GM12891 (cell line): ENCODE measurements at regions not wholly inside any gene's neighbourhood (a gene's known extent, or its start where the extent isn't known, plus 50 kb on each side); places are given as distances from the start of the nearest gene placed in this dataset.

Experiments used
- POLR2A ChIP-seq: IDR thresholded peaks from 2 replicates; pipeline ENCODE4 v1.6.1; 2011; ENCODE audit warnings: low read depth, low read length, control low read depth
- POLR2AphosphoS5 ChIP-seq: IDR thresholded peaks from 2 replicates; pipeline ENCODE4 v1.6.1; 2011; ENCODE audit warnings: low read depth, low read length, control low read depth
- POU2F2 ChIP-seq: IDR thresholded peaks from 2 replicates; pipeline ENCODE4 v1.6.1; 2011; ENCODE audit warnings: low read depth, mild to moderate bottlenecking, control low read depth, low read length, moderate library complexity
- SPI1 ChIP-seq: IDR thresholded peaks from 2 replicates; pipeline ENCODE4 v1.6.1; 2011; ENCODE audit warnings: low read depth, low read length, control low read depth
- TAF1 ChIP-seq: IDR thresholded peaks from 2 replicates; pipeline ENCODE4 v1.6.1; 2011; ENCODE audit warnings: low read depth, low read length, control low read depth

DNA sequence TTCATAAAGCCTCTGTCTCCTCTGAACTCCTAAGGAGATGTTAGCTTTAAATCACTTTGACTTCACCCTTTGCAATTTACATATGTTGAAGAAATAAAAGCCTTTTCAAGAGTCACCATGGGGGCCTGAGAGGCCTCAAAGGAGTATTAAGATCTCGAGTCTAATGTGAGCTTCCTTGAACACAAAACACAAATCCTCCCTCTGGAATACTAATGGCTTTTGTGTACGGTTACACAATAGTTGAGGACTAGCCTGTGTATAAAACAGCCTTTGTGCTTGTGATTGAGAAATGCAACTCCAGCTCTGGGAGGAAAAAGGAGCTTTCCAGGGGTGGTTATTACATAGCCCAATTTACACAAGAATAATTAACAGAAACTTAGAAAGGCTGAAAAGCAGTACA, 1140.2 kb downstream of the CDH11 start:
- TF ChIP-seq POLR2A, result no peak
- TF ChIP-seq POLR2AphosphoS5, result no peak
- no peak for TF ChIP-seq TAF1
- no peak for TF ChIP-seq POU2F2
- TF ChIP-seq SPI1, result no peak
